Activated CD8-positive, alpha-beta memory T cell treated with anti-CD3 and anti-CD28 coated beads, Interleukin-2, amount 50 U/mL, for 24 hours (primary cell): ENCODE measurements at regions not wholly inside any gene's neighbourhood (a gene's known extent, or its start where the extent isn't known, plus 50 kb on each side); places are given as distances from the start of the nearest gene placed in this dataset.
"Not testable (repeated sequence)": the region's sequence is repeated elsewhere in the genome, so short reads cannot be mapped to it uniquely, and the experiment has no call there.

ENCODE experiments used
- DNase-seq: peaks from one replicate; pipeline ENCODE4 v3.0.0-alpha.2; 2020; ENCODE audit errors: extremely low read depth

GRCh38 chr11:115633977-115634376 is 129.8 kb upstream of the CADM1 start:
- not testable (repeated sequence) for DNase-seq

- no peak for DNase-seq
Observed at GRCh38 chr11:115632061-115632460, 127.8 kb upstream of the CADM1 start.

- no peak for DNase-seq
Observed at GRCh38 chr11:115631609-115632008, 127.4 kb upstream of the CADM1 start.

- no peak for DNase-seq
Observed at GRCh38 chr11:115630214-115630613, 126.0 kb upstream of the CADM1 start.

GRCh38 chr11:115629456-115630015 is 125.3 kb upstream of the CADM1 start:
- no peak for DNase-seq

- DNase-seq, result no peak
Observed at GRCh38 chr11:115627666-115628460, 123.6 kb upstream of the CADM1 start.

GRCh38 chr11:115627071-115627470 is 122.9 kb upstream of the CADM1 start:
- no peak for DNase-seq

GRCh38 chr11:115626414-115626813 is 122.2 kb upstream of the CADM1 start:
- no peak for DNase-seq

GRCh38 chr11:115625502-115625901 is 121.3 kb upstream of the CADM1 start:
- no peak for DNase-seq

GRCh38 chr11:115624065-115624464 is 119.8 kb upstream of the CADM1 start:
- DNase-seq, result no peak

GRCh38 chr11:115623021-115623451 is 118.8 kb upstream of the CADM1 start:
- no peak for DNase-seq

GRCh38 chr11:115618428-115618827 is 114.2 kb upstream of the CADM1 start:
- DNase-seq, result no peak

GRCh38 chr11:115617767-115618166 is 113.6 kb upstream of the CADM1 start:
- no peak for DNase-seq

- DNase-seq, result no peak
Observed at GRCh38 chr11:115616971-115617370, 112.8 kb upstream of the CADM1 start.

- no peak for DNase-seq
Observed at GRCh38 chr11:115613986-115614632, 109.9 kb upstream of the CADM1 start.

- DNase-seq, result no peak
Observed at GRCh38 chr11:115613004-115613403, 108.8 kb upstream of the CADM1 start.

- DNase-seq, result no peak
Observed at GRCh38 chr11:115612046-115612730, 108.0 kb upstream of the CADM1 start.

- no peak for DNase-seq
Observed at GRCh38 chr11:115611343-115611742, 107.1 kb upstream of the CADM1 start.

GRCh38 chr11:115610908-115611307 is 106.7 kb upstream of the CADM1 start:
- DNase-seq, result no peak

GRCh38 chr11:115610234-115610633 is 106.0 kb upstream of the CADM1 start:
- not testable (repeated sequence) for DNase-seq

- no peak for DNase-seq
Observed at GRCh38 chr11:115608976-115609375, 104.8 kb upstream of the CADM1 start.

- no peak for DNase-seq
Observed at GRCh38 chr11:115607621-115608221, 103.5 kb upstream of the CADM1 start.
